Activated CD8-positive, alpha-beta memory T cell treated with anti-CD3 and anti-CD28 coated beads, Interleukin-2, amount 10 ng/mL, durations not matched to agents 7 days and 5 days (primary cell): ENCODE measurements at regions not wholly inside any gene's neighbourhood (a gene's known extent, or its start where the extent isn't known, plus 50 kb on each side); places are given as distances from the start of the nearest gene placed in this dataset.
"Not testable (repeated sequence)": the region's sequence is repeated elsewhere in the genome, so short reads cannot be mapped to it uniquely, and the experiment has no call there.

Experiments used
- ATAC-seq: fragments of 150-1000 bp; cut with Tn5 transposase; one replicate; pipeline ENCODE4 v1.10.0; 2021; ENCODE audit warnings: moderate library complexity
- CTCF ChIA-PET: fragments of 350-600 bp; sonication (Branson Sonifier 250); formaldehyde crosslinking; loops from one replicate; lab custom pipeline; 2021; ENCODE audit warnings: antibody characterized with exemption; lab: Charles Lee
- DNase-seq: peaks from one replicate; pipeline ENCODE4 v3.0.0-alpha.2; 2020
- H3K27ac Mint-ChIP-seq: one replicate; pipeline ENCODE4 v1.8.0; 2021; ENCODE audit warnings: mild to moderate bottlenecking, mixed read lengths
- H3K27me3 Mint-ChIP-seq: one replicate; pipeline ENCODE4 v1.8.0; 2021; ENCODE audit warnings: mixed read lengths
- H3K36me3 Mint-ChIP-seq: one replicate; pipeline ENCODE4 v1.8.0; 2021; ENCODE audit warnings: mild to moderate bottlenecking, mixed read lengths
- H3K4me1 Mint-ChIP-seq: one replicate; pipeline ENCODE4 v1.8.0; 2021; ENCODE audit warnings: mixed read lengths
- H3K4me3 Mint-ChIP-seq: one replicate; pipeline ENCODE4 v1.8.0; 2021; ENCODE audit warnings: mild to moderate bottlenecking, moderate library complexity, mixed read lengths
- H3K9me3 Mint-ChIP-seq: one replicate; pipeline ENCODE4 v1.8.0; 2022; ENCODE audit warnings: low read depth, mixed read lengths

DNA sequence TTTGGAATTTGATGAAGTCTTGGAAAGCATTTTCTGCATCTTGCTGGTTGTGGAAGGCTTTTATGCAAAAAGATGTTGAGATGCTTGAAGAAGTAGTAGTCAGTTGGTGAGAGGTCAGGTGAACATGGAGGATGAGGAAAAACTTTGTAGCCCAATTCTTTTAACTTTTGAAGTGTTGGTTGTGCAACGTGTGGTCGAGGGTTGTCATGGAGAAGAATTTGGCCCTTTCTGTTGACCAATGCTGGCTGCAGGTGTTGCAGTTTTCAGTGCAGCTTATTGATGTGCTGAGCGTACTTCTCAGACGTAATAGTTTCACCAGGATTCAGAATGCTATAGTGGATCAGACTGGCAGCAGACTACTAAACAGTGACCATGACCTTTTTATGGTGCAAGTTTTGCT lies 508.4 kb upstream of the MAP2 start:
- Mint-ChIP-seq H3K27ac (no peak overlapping the region), H3K4me1 (no peaks in the 10 kb centered on the region), H3K9me3 (peaks cover 2% of the 10 kb centered on the region), H3K4me3 (no peak overlapping the region), H3K36me3 (no peaks in the 10 kb centered on the region), H3K27me3 (no peaks in the 10 kb centered on the region)
- DNase-seq (no peak), ATAC-seq (no peak)
- CTCF ChIA-PET: no interaction called here

DNA sequence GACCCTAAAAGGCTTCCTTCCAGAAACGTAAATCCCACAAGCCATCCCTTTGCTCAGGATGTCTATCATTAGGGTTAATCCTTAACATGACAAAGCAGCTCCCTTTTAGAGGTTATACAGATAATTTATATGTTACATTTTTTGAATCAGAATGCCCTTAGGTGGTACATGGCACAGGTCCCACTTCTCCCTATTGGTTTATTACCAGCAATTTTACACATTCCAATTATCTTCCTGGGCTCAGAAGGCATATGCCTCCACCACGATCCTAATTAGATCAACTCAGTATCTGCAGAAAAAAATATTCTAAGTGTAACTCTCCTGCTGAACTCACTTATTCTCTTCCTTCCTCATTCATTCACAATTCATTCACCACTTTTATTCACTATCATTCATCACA lies 507.0 kb upstream of the MAP2 start:
- DNase-seq (no peak), ATAC-seq (no peak)
- no peak overlapping the region for H3K27ac Mint-ChIP-seq
- H3K4me1 Mint-ChIP-seq: no peaks in the 10 kb centered on the region
- CTCF ChIA-PET: no interaction called here
- no peak overlapping the region for H3K4me3 Mint-ChIP-seq
- H3K36me3 Mint-ChIP-seq: no peaks in the 10 kb centered on the region
- peaks cover 8% of the 10 kb centered on the region for H3K9me3 Mint-ChIP-seq
- no peaks in the 10 kb centered on the region for H3K27me3 Mint-ChIP-seq

DNA sequence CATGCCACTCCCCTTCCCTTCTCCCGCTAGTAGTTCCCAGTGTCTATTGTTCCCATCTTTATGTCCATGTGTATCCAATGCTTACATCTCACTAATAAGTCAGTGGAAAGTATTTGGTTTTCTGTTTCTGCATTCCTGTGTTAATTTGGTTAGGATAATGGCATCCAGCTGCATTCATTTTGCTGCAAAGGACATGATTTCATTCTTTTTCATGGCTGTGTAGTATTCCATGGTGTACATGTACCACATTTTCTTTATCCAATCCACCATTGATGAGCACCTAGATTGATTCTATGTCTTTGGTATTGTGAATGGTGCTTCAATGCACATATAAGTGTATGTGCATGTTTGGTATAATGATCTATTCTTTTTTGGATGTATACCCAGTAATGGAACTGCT lies 502.5 kb upstream of the MAP2 start:
- H3K36me3 Mint-ChIP-seq, H3K27ac Mint-ChIP-seq, H3K9me3 Mint-ChIP-seq, H3K4me3 Mint-ChIP-seq, ATAC-seq, H3K27me3 Mint-ChIP-seq, H3K4me1 Mint-ChIP-seq, DNase-seq, CTCF ChIA-PET: not testable (repeated sequence)

DNA sequence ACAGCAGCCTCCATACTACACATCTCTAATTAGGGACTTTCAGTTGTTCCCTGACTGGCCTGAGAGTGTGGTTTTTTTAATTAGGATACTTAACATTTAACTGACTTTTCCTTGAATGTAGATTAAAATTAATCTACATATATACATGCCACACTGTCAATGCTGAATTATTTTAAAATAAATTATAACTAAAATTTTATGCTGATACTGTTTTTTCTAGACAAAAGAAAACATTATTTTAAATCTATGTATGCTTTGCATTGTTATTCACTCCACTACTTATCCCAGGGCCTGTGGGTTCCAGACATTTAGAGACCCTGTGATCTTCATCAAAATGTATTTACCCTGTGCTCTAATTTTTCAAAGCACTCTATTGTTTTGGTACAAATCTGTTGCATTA lies 496.0 kb upstream of the MAP2 start:
- H3K27me3 Mint-ChIP-seq: no peaks in the 10 kb centered on the region
- DNase-seq: no peak
- no peaks in the 10 kb centered on the region for H3K36me3 Mint-ChIP-seq
- no peak overlapping the region for H3K27ac Mint-ChIP-seq
- no peak for ATAC-seq
- no peaks in the 10 kb centered on the region for H3K4me1 Mint-ChIP-seq
- no peak overlapping the region for H3K4me3 Mint-ChIP-seq
- CTCF ChIA-PET: no interaction called here
- H3K9me3 Mint-ChIP-seq: peaks cover 4% of the 10 kb centered on the region

DNA sequence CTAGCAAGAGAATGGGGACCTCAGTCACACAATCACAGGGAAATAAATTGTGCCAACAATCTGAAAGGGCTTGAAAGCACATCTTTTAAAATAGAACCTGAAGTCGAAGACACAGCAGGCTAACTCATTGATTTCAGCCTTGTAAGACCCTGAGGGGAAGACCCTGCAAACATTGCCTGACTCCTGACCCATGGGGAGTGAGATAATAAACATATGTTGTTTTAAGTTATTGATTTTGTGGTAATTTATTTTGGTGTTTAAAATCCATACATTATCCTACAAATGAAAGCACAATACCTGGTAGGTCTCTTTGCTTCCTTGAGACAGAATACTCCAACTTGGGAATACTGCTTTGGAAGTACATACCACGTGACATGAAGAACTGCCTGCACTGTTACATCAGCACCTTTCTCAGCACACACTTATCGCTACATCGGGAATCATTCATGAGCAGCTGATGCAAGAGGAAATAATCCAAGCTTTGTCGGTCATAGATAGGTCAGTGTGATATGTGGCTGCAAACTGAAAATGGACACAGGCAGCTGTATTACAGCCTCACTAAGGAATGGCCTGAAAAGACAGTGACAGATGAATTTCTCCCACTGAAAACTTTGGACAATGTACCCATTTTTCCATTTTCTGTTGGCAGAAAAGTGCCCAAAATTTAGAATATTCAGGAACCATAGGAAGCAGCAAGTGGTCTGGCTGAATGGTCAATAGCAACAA lies 494.5 kb upstream of the MAP2 start:
- no peak overlapping the region for H3K27ac Mint-ChIP-seq
- ATAC-seq: no peak
- H3K9me3 Mint-ChIP-seq: peaks cover 2% of the 10 kb centered on the region
- DNase-seq: no peak
- H3K27me3 Mint-ChIP-seq: no peaks in the 10 kb centered on the region
- CTCF ChIA-PET: no interaction called here
- no peaks in the 10 kb centered on the region for H3K36me3 Mint-ChIP-seq
- no peaks in the 10 kb centered on the region for H3K4me1 Mint-ChIP-seq
- no peak overlapping the region for H3K4me3 Mint-ChIP-seq

DNA sequence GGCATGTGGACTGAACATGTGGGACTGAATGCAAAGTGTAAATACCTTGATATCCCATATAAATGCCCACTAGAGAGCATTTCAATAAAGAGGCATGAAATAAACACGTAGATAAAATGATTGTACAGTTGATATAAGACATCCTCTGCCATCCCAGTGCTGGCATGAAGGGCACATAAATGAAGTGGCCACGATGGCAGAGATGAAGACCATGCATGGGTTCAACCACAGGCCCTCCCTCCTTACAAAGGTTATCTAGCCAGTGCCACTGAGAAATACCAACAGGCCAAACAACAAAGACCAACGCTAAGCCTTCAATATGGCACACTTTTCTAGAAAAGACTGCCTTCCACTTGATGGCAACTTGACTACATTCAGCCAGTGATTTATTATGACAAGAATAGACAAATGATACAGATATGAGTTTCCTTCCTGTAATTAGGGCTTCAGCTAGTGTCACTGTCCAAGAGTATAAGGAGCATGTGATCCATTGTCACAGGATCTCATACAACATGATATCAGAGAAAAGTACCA lies 493.9 kb upstream of the MAP2 start:
- Mint-ChIP-seq H3K27ac (no peak overlapping the region), H3K9me3 (peaks cover 1% of the 10 kb centered on the region), H3K4me3 (no peak overlapping the region), H3K4me1 (no peaks in the 10 kb centered on the region), H3K36me3 (no peaks in the 10 kb centered on the region), H3K27me3 (no peaks in the 10 kb centered on the region)
- CTCF ChIA-PET: no interaction called here
- no peak for DNase-seq
- ATAC-seq: no peak

DNA sequence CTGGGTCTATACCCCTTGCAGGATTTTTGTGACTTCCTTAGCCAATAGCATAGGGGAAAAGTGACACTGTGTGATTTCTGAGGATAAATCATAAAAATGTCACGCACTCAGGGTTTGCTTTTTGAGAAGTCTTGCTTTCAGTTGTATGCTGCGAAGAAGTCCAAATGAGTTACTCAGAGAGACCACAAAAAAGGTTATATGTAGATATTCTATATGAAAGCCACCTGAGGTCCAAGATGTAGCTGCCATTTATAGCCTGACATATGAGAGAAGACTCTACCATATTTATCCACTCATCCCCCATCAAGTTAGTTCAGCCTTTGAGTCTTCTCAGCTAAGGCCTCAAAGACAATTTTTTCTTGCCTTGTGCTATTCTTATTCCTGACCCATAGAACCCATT lies 488.3 kb upstream of the MAP2 start:
- no peaks in the 10 kb centered on the region for H3K4me1 Mint-ChIP-seq
- no peak overlapping the region for H3K27ac Mint-ChIP-seq
- H3K9me3 Mint-ChIP-seq: no peaks in the 10 kb centered on the region
- H3K36me3 Mint-ChIP-seq: no peaks in the 10 kb centered on the region
- no peak overlapping the region for H3K4me3 Mint-ChIP-seq
- DNase-seq (no peak), ATAC-seq (no peak)
- no peaks in the 10 kb centered on the region for H3K27me3 Mint-ChIP-seq
- CTCF ChIA-PET: no interaction called here

DNA sequence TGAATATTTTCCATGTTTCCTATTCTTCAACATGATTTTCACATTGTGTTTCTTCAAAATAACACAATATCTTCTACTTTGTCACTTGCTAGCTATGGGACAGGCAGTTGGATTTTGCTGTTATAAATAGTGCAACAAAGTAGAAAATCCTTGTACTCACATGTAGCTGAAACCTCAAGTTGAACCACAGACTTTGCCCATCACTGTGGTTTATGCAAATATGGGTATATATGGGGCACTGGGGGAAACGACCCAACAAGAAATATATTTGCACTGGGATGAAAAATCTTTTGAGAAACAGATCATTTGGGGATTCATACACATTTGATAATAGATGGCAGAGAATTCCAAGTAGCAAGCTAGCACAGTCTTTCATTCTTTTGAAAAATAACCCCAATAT lies 486.3 kb upstream of the MAP2 start:
- H3K9me3 Mint-ChIP-seq: no peaks in the 10 kb centered on the region
- no peak overlapping the region for H3K4me3 Mint-ChIP-seq
- H3K27me3 Mint-ChIP-seq: no peaks in the 10 kb centered on the region
- ATAC-seq (no peak), DNase-seq (no peak)
- no peaks in the 10 kb centered on the region for H3K4me1 Mint-ChIP-seq
- CTCF ChIA-PET: no interaction called here
- H3K27ac Mint-ChIP-seq: no peak overlapping the region
- no peaks in the 10 kb centered on the region for H3K36me3 Mint-ChIP-seq

DNA sequence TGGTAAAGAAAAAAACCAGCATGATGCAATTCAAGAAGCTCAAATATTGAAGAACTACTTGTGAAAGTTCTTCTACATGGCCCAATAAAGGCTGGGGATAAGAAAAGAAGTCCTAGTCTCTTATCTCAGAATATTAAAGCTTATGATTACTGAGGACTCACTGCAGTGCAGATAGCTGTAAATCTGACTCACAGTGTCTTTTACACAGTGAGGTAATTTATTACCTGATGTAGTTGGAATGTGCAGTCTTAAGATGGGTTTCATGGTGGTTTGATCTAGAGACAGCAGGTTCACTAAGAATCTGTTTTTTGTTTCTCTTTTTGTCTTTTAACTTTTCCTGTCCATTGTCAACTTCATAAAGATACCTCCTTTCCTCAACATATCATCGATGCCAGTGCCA lies 484.0 kb upstream of the MAP2 start:
- DNase-seq (no peak), ATAC-seq (no peak)
- H3K4me3 Mint-ChIP-seq: no peak overlapping the region
- H3K27ac Mint-ChIP-seq: no peak overlapping the region
- H3K36me3 Mint-ChIP-seq: no peaks in the 10 kb centered on the region
- no peaks in the 10 kb centered on the region for H3K4me1 Mint-ChIP-seq
- no peaks in the 10 kb centered on the region for H3K27me3 Mint-ChIP-seq
- CTCF ChIA-PET: no interaction called here
- H3K9me3 Mint-ChIP-seq: no peaks in the 10 kb centered on the region

DNA sequence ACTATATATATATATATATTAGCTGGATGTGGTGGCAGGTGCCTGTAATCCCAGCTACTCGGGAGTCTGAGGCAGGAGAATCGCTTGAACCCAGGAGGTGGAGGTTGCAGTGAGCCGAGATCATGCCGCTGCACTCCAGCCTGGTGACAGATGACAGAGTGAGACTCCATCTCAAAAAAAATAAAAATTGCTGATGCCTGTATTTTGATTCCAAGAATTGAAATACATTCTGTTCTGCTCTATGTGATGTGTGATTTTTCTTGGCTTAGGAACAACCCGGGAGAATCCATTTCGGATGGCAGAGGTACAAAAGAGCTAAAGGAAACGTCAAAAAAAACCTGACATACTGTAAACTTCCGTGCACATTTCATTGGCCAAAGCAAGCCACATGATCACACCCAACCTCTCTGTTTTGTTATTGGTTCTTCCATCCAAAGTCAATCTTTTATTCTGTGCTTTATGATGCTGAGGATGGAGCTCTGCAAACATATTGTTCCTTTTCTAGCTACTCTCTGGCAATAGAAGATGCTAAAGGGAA lies 478.1 kb upstream of the MAP2 start:
- DNase-seq (no peak), ATAC-seq (no peak)
- Mint-ChIP-seq H3K4me3 (no peak overlapping the region), H3K27ac (no peak overlapping the region), H3K9me3 (no peaks in the 10 kb centered on the region), H3K4me1 (no peaks in the 10 kb centered on the region), H3K36me3 (no peaks in the 10 kb centered on the region), H3K27me3 (no peaks in the 10 kb centered on the region)
- CTCF ChIA-PET: no interaction called here

DNA sequence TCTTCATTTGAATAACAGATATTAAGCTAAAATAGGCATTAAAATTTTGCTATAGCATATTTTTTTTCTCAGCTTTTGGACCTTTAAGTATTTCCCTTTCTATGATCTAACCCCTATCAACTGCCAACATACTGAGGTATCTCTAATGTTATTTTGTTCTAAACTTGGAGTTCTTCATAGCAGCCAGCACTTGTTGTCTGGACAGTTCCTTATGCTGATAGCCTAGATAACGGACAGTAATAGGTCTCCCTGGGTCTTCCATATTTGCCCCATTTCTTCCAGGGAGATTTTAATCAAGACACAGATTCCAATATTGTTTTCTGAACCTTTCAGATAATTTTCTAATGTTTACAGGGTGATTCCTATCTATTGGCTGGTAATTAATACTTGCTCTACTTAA lies 475.8 kb upstream of the MAP2 start:
- no peak overlapping the region for H3K27ac Mint-ChIP-seq
- H3K36me3 Mint-ChIP-seq: no peaks in the 10 kb centered on the region
- ATAC-seq (no peak), DNase-seq (no peak)
- no peaks in the 10 kb centered on the region for H3K9me3 Mint-ChIP-seq
- H3K27me3 Mint-ChIP-seq: no peaks in the 10 kb centered on the region
- CTCF ChIA-PET: no interaction called here
- no peak overlapping the region for H3K4me3 Mint-ChIP-seq
- no peaks in the 10 kb centered on the region for H3K4me1 Mint-ChIP-seq

DNA sequence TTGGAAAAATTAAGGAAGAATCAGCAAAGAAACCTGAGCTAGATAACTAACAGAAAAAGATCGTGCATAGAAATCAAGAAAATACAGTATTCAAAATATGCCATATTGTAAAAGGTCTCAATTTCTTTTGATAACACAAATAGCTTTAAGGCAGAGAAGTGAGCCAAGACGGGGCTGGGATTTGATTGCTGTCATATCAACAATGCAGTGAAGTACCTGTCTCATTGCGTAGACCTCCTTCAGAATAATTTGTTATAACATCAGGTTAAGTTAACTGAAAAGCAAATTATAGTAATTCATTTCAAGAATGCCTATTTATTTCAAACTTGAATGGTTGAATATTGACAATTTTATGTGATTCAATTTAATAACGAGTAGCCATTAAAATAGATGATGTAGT lies 453.8 kb upstream of the MAP2 start:
- CTCF ChIA-PET: no interaction called here
- H3K27me3 Mint-ChIP-seq: no peaks in the 10 kb centered on the region
- no peak overlapping the region for H3K4me3 Mint-ChIP-seq
- no peaks in the 10 kb centered on the region for H3K36me3 Mint-ChIP-seq
- DNase-seq: no peak
- no peak overlapping the region for H3K27ac Mint-ChIP-seq
- H3K4me1 Mint-ChIP-seq: no peaks in the 10 kb centered on the region
- peaks cover 4% of the 10 kb centered on the region for H3K9me3 Mint-ChIP-seq
- ATAC-seq: no peak

DNA sequence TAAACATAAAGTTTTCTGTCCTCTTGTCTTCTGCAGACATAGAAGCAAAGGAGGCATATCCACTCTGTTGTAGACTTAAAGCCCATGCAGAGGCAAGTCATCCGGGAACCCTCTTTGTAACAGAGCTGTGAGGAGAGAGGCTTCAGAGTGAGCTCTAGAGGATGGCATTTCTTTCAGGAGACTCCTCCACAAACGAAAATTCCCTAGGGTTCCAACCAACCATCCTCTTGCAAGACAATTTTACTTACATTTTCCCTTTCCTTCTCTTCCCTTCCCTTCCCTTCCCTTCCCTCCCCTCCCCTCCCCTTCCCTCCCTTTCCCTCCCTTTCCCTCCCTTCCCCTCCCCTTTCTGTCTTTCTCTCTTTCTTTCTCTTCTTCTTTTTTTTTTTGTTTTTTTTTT lies 446.3 kb upstream of the MAP2 start:
- Mint-ChIP-seq H3K9me3 (no peaks in the 10 kb centered on the region), H3K4me1 (no peaks in the 10 kb centered on the region), H3K4me3 (no peak overlapping the region), H3K27me3 (no peaks in the 10 kb centered on the region), H3K27ac (no peak overlapping the region), H3K36me3 (no peaks in the 10 kb centered on the region)
- DNase-seq (no peak), ATAC-seq (no peak)
- CTCF ChIA-PET: no interaction called here

DNA sequence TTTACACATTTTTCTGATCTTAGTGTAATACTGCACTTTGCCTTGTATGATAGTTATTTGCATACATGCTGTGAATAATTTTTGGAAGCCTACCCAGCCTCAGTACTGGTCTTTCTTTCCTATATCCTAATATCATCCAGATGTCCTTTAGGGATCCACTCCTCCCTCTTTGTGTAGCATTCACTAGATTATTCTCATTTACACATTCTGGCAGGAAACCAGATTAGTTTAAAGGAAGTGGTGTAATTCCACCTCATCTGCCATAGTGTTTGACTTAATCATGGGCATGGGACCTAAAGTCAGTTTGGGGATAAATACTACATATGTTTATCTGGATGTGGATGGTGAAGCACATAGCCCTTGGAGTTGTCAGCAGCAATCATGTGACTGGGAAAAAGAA lies 444.9 kb upstream of the MAP2 start:
- DNase-seq (no peak), ATAC-seq (no peak)
- Mint-ChIP-seq H3K9me3 (no peaks in the 10 kb centered on the region), H3K27ac (no peak overlapping the region), H3K36me3 (no peaks in the 10 kb centered on the region), H3K4me3 (no peak overlapping the region), H3K27me3 (no peaks in the 10 kb centered on the region), H3K4me1 (no peaks in the 10 kb centered on the region)
- CTCF ChIA-PET: no interaction called here
